ENCODE measurements at regions not wholly inside any gene's neighbourhood (a gene's known extent, or its start where the extent isn't known, plus 50 kb on each side); places are given as distances from the start of the nearest gene placed in this dataset.

DNA sequence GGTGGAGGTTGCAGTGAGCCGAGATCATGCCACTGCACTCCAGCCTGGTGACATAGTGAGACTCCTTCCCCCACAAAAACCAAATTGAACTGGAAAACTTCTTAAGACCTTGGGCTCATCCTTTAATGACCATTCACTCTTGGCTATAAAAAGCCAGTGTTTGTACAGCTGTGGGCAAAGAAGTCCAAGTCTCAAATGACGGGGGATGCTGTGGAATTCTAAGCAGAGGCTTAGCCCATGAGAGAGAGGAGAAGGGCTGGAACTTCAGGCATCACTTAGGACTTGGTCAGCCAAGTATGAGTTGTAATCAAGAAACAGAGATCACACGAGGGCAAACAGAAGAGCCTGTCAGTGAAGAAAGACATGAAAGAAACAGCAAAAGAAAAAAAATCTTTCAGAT, 79.3 kb upstream of the POU3F3 start:
- TF ChIP-seq, protein P1, sequence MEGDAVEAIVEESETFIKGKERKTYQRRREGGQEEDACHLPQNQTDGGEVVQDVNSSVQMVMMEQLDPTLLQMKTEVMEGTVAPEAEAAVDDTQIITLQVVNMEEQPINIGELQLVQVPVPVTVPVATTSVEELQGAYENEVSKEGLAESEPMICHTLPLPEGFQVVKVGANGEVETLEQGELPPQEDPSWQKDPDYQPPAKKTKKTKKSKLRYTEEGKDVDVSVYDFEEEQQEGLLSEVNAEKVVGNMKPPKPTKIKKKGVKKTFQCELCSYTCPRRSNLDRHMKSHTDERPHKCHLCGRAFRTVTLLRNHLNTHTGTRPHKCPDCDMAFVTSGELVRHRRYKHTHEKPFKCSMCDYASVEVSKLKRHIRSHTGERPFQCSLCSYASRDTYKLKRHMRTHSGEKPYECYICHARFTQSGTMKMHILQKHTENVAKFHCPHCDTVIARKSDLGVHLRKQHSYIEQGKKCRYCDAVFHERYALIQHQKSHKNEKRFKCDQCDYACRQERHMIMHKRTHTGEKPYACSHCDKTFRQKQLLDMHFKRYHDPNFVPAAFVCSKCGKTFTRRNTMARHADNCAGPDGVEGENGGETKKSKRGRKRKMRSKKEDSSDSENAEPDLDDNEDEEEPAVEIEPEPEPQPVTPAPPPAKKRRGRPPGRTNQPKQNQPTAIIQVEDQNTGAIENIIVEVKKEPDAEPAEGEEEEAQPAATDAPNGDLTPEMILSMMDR (IDR thresholded peaks at IDR 0.05), result no peak
- TF ChIP-seq POLR2A (IDR thresholded peaks at IDR 0.05), result no peak

All from lower leg skin (tissue), 3 donors.